GM13976 (cell line): ENCODE measurements at regions not wholly inside any gene's neighbourhood (a gene's known extent, or its start where the extent isn't known, plus 50 kb on each side); places are given as distances from the start of the nearest gene placed in this dataset.

Source experiments
- DNase-seq: peaks from one replicate; pipeline ENCODE4 v3.0.0; 2012; ENCODE audit warnings: low spot score
- in situ Hi-C: fragments of 300-500 bp; cut with MboI; formaldehyde crosslinking; loops from one replicate; pipeline ENCODE4 v1.12.0; 2022; ENCODE audit warnings: low sequenced_read_pairs, mixed read lengths, inconsistent platforms; ENCODE audit not compliant: unreplicated experiment
- TF ChIP-seq, protein P1 (sequence below): IDR thresholded peaks from 2 replicates; pipeline ENCODE4 v1.5.1; 2012; ENCODE audit warnings: borderline replicate concordance, mild to moderate bottlenecking; ENCODE audit not compliant: insufficient read depth; ENCODE audit errors: extremely low read depth, missing control alignments, control extremely low read depth

- in situ Hi-C loops = no loop called here
- DNase-seq = no peak
Measured at GRCh38 chr12:115500872-115501271, 776.6 kb downstream of the MED13L start.

DNA sequence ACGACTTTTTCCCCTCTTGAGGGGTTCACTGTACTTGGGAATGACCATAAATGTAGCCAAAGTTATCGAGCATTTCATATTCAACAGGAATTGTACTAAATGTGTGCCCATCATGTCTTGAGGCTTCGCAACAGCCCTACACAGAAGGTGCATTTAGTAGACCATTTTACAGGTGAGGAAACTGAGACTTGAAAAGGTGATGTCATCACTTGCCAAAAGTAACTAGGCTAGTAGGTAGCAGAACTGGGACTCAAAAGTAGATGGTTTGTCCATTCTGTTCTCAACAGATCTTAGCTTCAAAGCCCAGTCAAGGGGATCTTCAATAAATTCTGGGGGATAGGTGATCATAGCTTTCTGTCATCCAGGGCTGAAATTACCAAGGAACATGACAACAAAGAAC, 782.2 kb downstream of the MED13L start:
- TF ChIP-seq, protein P1, sequence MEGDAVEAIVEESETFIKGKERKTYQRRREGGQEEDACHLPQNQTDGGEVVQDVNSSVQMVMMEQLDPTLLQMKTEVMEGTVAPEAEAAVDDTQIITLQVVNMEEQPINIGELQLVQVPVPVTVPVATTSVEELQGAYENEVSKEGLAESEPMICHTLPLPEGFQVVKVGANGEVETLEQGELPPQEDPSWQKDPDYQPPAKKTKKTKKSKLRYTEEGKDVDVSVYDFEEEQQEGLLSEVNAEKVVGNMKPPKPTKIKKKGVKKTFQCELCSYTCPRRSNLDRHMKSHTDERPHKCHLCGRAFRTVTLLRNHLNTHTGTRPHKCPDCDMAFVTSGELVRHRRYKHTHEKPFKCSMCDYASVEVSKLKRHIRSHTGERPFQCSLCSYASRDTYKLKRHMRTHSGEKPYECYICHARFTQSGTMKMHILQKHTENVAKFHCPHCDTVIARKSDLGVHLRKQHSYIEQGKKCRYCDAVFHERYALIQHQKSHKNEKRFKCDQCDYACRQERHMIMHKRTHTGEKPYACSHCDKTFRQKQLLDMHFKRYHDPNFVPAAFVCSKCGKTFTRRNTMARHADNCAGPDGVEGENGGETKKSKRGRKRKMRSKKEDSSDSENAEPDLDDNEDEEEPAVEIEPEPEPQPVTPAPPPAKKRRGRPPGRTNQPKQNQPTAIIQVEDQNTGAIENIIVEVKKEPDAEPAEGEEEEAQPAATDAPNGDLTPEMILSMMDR = no peak
- in situ Hi-C loops = no loop called here

More at GRCh38 chr12:115500872-115501271, 776.6 kb downstream of the MED13L start:
- TF ChIP-seq, protein P1 = no peak

GRCh38 chr12:115492553-115492952, 784.9 kb downstream of the MED13L start:
- in situ Hi-C loops = no loop called here
- TF ChIP-seq, protein P1 = no peak
- no peak for DNase-seq

More for the DNA sequence above, 782.2 kb downstream of the MED13L start:
- DNase-seq = no peak

DNA sequence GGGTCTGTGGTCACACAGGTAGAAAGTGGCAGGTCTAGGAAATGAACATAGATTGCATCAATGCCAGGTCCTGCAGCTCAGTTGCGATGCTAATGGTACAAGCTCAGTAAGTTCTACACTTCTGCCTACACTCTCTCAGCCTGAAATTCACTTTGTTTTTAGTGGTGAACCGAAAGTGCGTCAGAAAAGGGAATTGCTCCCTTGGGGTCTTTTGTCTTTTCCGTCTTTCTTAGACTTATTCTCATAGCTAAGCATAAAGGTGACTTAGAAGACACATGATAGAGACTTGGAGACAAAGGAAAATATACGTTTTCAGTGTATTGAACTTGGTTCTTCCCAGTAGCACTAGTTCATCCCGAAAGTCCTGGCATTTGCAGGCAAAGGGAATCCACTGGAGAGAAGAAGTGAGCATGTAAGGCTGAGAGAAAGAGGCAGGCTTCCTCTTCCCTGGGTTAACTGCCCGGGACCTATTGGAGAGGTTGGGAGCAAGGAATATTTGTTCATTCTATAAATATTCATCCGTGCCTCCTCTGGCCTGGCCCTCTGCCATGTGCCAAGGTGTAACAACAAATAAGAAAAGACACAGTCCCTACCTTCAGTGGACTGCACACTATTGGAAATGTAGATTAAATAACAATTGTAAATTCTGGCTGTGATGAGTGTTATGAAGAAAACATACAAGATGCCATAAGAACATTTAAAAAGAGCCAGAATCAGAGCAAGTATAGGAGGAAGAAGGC, 785.8 kb downstream of the MED13L start:
- in situ Hi-C loops = no loop called here
- no peak for DNase-seq
- TF ChIP-seq, protein P1 = no peak

- TF ChIP-seq, protein P1 = no peak
- in situ Hi-C loops = no loop called here
Measured at GRCh38 chr12:115489253-115489652, 788.2 kb downstream of the MED13L start.

DNA sequence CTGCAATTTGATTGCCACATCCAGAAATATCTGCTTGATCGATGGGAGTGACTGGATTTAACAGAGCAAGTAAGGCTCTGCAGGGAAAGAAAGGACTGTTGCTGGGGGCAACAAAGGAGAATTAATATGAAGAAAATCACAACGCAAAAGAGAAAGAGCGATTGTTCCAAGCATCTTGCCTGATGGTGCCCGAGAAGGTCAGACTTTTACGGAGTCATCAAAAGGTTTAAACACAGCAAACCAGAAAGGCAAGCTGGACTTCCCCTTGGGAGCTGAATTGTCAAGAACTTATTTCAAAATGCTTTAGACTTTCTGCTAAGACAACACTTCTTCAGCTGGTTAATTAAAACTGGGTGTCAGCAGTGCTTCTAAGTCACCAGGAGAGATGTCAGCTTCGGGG, 791.5 kb downstream of the MED13L start:
- DNase-seq = no peak
- in situ Hi-C loops = no loop called here
- TF ChIP-seq, protein P1 = no peak

More at GRCh38 chr12:115489253-115489652, 788.2 kb downstream of the MED13L start:
- DNase-seq = no peak
